Thyroid gland (tissue), 4 donors: ENCODE measurements at regions not wholly inside any gene's neighbourhood (a gene's known extent, or its start where the extent isn't known, plus 50 kb on each side); places are given as distances from the start of the nearest gene placed in this dataset.

Experiments
- CTCF ChIP-seq, 6 experiments: fragments of 200-600 bp in 3 of 6; fragments of 450-650 bp in 3 of 6; sonication (generic) in 3 of 6; IDR thresholded peaks; one replicate each; pipeline ENCODE4 v1.5.1; 2016 to 2019; ENCODE audit warnings: antibody characterized with exemption in 6 of 6, mild to moderate bottlenecking in 2 of 6, inconsistent platforms in 1 of 6, moderate library complexity in 1 of 6
- POLR2A ChIP-seq, 2 donors: fragments of 450-650 bp; IDR thresholded peaks; one replicate each; pipeline ENCODE4 v1.6.1; 2017; ENCODE audit warnings: antibody characterized with exemption in 2 of 2, mild to moderate bottlenecking in 2 of 2, moderate library complexity in 1 of 2

GRCh38 chr4:59650861-59651260 is 1549.3 kb upstream of the ADGRL3 start:
- no peak for TF ChIP-seq CTCF (IDR thresholded peaks at IDR 0.05)
- no peak for TF ChIP-seq POLR2A (IDR thresholded peaks at IDR 0.05)
